SU-DHL-6 (cell line): ENCODE measurements at regions not wholly inside any gene's neighbourhood (a gene's known extent, or its start where the extent isn't known, plus 50 kb on each side); places are given as distances from the start of the nearest gene placed in this dataset.
"Not testable (repeated sequence)": the region's sequence is repeated elsewhere in the genome, so short reads cannot be mapped to it uniquely, and the experiment has no call there.

Experiments
- H2AFZ ChIP-seq: fragments of 200-600 bp; sonication (generic); 2 replicates; pipeline ENCODE4 v1.6.1; 2014; ENCODE audit warnings: low read depth, mild to moderate bottlenecking, moderate library complexity, mixed read lengths, antibody characterized with exemption, low read length; ENCODE audit not compliant: severe bottlenecking
- H3F3A ChIP-seq: fragments of 200-600 bp; shearing (Covaris generic); 2 replicates; pipeline ENCODE4 v1.6.0; 2016; ENCODE audit warnings: antibody characterized with exemption, mild to moderate bottlenecking; ENCODE audit not compliant: insufficient read depth
- H3K27ac ChIP-seq: fragments of 200-600 bp; sonication (generic); 2 replicates; pipeline ENCODE4 v1.5.1; 2016; ENCODE audit warnings: low read depth, mild to moderate bottlenecking, low read length, moderate library complexity, mixed read lengths
- H3K27me3 ChIP-seq: fragments of 200-600 bp; sonication (generic), shearing (Covaris generic); 2 replicates; pipeline ENCODE4 v1.6.0; 2014; ENCODE audit warnings: mild to moderate bottlenecking, low read length
- H3K36me3 ChIP-seq: fragments of 200-600 bp; sonication (generic); 2 replicates; pipeline ENCODE4 v1.6.1; 2014; ENCODE audit warnings: mild to moderate bottlenecking, low read length, mixed read lengths
- H3K4me2 ChIP-seq: fragments of 300-600, 200-600 bp; shearing (Covaris generic), sonication (generic); 2 replicates; pipeline ENCODE4 v1.6.0; 2014; ENCODE audit warnings: low read length, low read depth, mild to moderate bottlenecking; ENCODE audit not compliant: poor library complexity, severe bottlenecking
- H3K4me3 ChIP-seq: fragments of 200-600 bp; sonication (generic); 2 replicates; pipeline ENCODE4 v1.5.1; 2014; ENCODE audit warnings: antibody characterized with exemption, low read length, mild to moderate bottlenecking, mixed read lengths; ENCODE audit not compliant: insufficient read depth, poor library complexity, severe bottlenecking
- H3K79me2 ChIP-seq: fragments of 200-600 bp; sonication (generic); 2 replicates; pipeline ENCODE4 v1.6.1; 2014; ENCODE audit warnings: mild to moderate bottlenecking, low read length, moderate library complexity; ENCODE audit not compliant: insufficient read depth
- H3K9ac ChIP-seq: fragments of 200-600 bp; sonication (generic); 2 replicates; pipeline ENCODE4 v1.7.0; 2014; ENCODE audit warnings: mild to moderate bottlenecking, low read length
- H3K9me2 ChIP-seq: fragments of 200-600 bp; sonication (generic); replicated peaks from 2 replicates; pipeline ENCODE4 v1.6.1; 2014; ENCODE audit warnings: low read length; ENCODE audit not compliant: insufficient read depth
- H3K9me3 ChIP-seq: fragments of 200-600 bp; sonication (generic); 2 replicates; pipeline ENCODE4 v1.6.1; 2014; ENCODE audit warnings: low read length, mixed read lengths; ENCODE audit not compliant: insufficient read depth
- H4K20me1 ChIP-seq: fragments of 200-600 bp; sonication (generic); 2 replicates; pipeline ENCODE4 v1.6.1; 2014; ENCODE audit warnings: low read depth, mild to moderate bottlenecking, antibody characterized with exemption, low read length, moderate library complexity, mixed read lengths
- EZH2phosphoT487 ChIP-seq: fragments of 200-600 bp; sonication (generic), shearing (Covaris generic); conservative IDR thresholded peaks from 2 replicates; pipeline ENCODE4 v1.6.1; 2018; ENCODE audit warnings: mild to moderate bottlenecking, antibody characterized with exemption, low read length, moderate library complexity, mixed read lengths
- TF ChIP-seq, protein P1 (sequence below): fragments of 200-600 bp; sonication (generic); IDR thresholded peaks from one replicate; pipeline ENCODE4 v1.5.1; 2017; ENCODE audit warnings: antibody characterized with exemption, mild to moderate bottlenecking, low read length, moderate library complexity; ENCODE audit not compliant: insufficient read depth, poor library complexity, severe bottlenecking

DNA sequence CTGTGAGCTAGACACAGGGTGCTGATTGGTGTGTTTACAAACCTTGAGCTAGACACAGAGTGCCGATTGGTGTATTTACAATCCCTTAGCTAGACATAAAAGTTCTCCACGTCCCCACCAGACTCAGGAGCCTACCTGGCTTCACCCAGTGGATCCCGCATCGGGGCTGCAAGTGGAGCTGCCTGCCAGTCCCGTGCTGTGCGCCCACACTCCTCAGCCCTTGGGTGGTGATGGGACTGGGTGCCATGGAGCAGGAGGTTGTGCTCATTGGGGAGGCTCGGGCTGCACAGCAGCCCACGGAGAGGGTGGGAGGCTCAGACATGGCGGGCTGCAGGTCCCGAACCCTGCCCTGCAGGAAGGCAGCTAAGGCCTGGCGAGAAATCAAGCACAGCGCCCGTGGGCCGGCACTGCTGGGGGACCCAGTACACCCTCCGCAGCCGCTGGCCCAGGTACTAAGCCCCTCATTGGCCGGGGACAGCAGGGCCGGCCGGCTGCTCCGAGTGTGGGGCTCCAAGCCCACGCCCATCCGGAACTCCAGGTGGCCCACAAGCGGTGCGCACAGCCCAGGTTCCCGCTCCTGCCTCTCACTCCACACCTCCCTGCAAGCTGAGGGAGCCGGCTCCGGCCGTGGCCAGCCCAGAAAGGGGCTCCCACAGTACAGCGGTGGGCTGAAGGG lies 158.6 kb downstream of the SPIN4 start:
- H3K27me3 ChIP-seq, H3K79me2 ChIP-seq, H2AFZ ChIP-seq, H3F3A ChIP-seq, H4K20me1 ChIP-seq, H3K27ac ChIP-seq, H3K36me3 ChIP-seq, H3K4me2 ChIP-seq, H3K9me2 ChIP-seq, H3K4me3 ChIP-seq, H3K9ac ChIP-seq, H3K9me3 ChIP-seq: not testable (repeated sequence)

DNA sequence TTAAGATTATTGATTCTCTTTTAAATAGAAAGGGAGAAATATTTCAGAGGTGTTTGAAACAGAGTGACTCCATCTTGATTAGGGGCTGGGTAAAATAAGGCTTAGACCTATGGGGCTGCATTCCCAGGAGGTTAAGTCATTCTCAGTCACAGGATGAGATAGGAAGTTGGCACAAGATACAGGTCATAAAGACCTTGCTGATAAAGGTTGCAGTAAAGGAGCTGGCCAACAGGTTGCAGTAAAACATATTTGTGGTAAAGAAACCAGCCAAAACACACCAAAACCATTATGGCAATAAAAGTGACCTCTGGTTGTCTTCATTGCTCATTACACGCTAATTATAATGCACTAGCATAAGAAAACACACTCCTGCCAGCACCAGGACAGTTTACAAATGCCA lies 165.0 kb downstream of the SPIN4 start:
- no peak overlapping the region for H3K4me3 ChIP-seq
- no peaks in the 10 kb centered on the region for H3F3A ChIP-seq
- no peaks in the 10 kb centered on the region for H3K27me3 ChIP-seq
- H3K9me3 ChIP-seq, result no peaks in the 10 kb centered on the region
- TF ChIP-seq, protein P1, sequence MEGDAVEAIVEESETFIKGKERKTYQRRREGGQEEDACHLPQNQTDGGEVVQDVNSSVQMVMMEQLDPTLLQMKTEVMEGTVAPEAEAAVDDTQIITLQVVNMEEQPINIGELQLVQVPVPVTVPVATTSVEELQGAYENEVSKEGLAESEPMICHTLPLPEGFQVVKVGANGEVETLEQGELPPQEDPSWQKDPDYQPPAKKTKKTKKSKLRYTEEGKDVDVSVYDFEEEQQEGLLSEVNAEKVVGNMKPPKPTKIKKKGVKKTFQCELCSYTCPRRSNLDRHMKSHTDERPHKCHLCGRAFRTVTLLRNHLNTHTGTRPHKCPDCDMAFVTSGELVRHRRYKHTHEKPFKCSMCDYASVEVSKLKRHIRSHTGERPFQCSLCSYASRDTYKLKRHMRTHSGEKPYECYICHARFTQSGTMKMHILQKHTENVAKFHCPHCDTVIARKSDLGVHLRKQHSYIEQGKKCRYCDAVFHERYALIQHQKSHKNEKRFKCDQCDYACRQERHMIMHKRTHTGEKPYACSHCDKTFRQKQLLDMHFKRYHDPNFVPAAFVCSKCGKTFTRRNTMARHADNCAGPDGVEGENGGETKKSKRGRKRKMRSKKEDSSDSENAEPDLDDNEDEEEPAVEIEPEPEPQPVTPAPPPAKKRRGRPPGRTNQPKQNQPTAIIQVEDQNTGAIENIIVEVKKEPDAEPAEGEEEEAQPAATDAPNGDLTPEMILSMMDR, result no peak
- TF ChIP-seq EZH2phosphoT487, result no peak
- no peak overlapping the region for H3K27ac ChIP-seq
- H3K36me3 ChIP-seq, result no peaks in the 10 kb centered on the region
- H3K9ac ChIP-seq, result no peak overlapping the region
- H3K9me2 ChIP-seq, result no peaks in the 10 kb centered on the region
- no peak overlapping the region for H3K4me2 ChIP-seq
- no peaks in the 10 kb centered on the region for H4K20me1 ChIP-seq
- H3K79me2 ChIP-seq, result no peaks in the 10 kb centered on the region
- no peak overlapping the region for H2AFZ ChIP-seq

DNA sequence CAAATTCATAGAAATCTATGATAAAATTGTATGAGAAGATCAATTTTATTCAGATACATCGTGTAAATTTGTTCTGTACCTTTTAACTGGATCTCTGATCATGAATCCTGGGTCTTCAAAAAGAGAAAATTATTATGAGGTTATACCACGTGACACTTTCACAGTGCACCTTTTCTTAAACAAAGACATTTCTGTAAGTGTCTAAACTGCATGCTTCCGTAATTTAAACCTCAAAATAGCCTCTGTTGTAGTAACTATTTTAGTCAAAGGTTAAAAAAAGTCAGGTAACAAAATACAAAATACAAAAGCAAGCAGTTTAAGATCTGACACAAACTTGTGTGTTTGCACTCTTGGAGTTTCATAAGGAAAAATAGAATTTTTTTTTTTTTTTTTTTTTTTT lies 171.3 kb downstream of the SPIN4 start:
- H3F3A ChIP-seq, H3K9me2 ChIP-seq, H3K36me3 ChIP-seq, H3K9me3 ChIP-seq, H3K9ac ChIP-seq, H3K79me2 ChIP-seq, H2AFZ ChIP-seq, H3K27ac ChIP-seq, H4K20me1 ChIP-seq, H3K4me3 ChIP-seq, H3K4me2 ChIP-seq, H3K27me3 ChIP-seq: not testable (repeated sequence)

DNA sequence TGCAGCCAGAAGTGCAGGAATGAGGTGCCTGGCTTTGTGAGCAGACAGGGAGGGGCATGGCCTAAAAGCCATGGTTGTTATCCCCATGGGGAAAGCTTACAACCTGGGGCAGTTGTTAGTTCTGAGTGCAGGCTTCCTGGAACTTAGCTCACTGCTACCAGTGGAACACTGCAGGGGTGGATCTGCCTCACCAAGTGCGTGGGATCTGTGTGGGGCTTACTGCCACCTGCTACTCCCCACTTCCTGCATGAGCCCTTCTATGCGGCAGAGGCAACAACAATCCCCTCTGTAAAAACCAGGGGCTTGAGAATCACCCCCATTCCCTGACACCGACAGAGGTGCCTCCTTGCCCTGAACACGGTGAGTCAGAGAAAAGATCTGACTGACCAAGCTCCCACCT lies 174.6 kb downstream of the SPIN4 start:
- H3K27me3 ChIP-seq, H3K9me2 ChIP-seq, H4K20me1 ChIP-seq, H3K9me3 ChIP-seq, H3K4me3 ChIP-seq, H3K79me2 ChIP-seq, H3K9ac ChIP-seq, H3K27ac ChIP-seq, H3K4me2 ChIP-seq, H2AFZ ChIP-seq, H3F3A ChIP-seq, H3K36me3 ChIP-seq: not testable (repeated sequence)

DNA sequence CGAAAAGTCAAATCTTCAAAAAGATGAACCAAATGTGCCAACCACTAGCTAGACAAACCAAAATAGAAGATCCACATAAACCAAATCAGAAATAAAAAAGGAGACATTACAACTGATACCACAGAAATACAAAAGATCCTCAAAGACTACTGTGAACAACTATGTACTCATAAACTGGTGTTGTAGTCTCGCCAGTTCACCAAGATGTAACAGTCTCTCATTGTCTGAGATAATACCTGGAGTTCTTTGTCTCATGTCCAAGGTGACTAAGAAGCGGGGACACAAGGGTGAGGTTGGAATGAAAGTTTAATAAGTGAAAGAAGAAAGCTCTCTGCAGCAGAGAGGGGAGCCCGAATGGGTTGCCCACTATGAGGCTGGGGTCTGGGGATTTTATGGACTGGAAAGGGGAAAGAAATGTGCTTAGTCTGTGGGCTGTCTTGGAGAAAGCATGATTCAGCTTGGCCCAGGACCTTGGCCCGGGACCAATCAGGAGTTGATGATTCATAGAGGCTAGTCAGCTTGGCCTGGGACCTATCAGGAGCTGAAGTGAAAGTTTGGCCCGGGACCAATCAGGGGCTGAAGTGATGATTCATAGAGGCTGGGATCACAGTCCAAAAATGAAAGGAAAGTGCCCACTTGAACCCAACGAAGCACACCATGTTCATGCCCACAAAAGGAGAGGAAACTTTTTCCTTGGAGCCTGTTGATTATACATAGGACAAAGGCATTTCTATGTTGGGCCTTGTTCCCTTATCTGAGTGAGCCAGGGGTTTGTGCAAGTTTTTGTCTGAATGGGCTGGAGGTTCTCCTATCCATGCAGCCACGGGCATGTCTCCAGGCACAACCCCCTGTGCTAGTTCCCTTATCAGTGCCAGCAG lies 177.1 kb downstream of the SPIN4 start:
- H3K27me3 ChIP-seq, H3K9ac ChIP-seq, H3K36me3 ChIP-seq, H3K27ac ChIP-seq, H3K9me2 ChIP-seq, H4K20me1 ChIP-seq, H2AFZ ChIP-seq, H3K4me3 ChIP-seq, H3F3A ChIP-seq, H3K79me2 ChIP-seq, H3K9me3 ChIP-seq, H3K4me2 ChIP-seq: not testable (repeated sequence)

DNA sequence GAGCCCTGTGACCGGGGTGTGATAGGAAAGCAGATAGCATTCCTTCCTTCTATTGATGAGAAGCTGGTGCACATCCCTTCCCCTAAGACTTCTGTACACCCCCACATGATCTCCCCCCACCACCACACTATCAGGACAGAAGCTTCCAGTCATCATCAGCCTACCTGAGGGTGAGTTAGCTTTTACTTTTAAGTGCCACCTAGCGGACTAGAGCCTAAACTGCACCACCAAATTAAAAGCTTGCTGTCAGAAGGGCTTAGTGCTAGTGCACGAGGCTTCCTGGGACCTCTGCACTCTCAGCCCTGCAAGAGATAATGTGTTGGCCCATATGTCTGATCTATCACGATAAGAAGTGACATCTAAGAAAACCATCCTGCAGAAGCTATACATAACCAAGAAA lies 181.7 kb downstream of the SPIN4 start:
- not testable (repeated sequence) for H4K20me1 ChIP-seq, H3K4me2 ChIP-seq, H3K27ac ChIP-seq, H3K9me3 ChIP-seq, H3K79me2 ChIP-seq, H3K9ac ChIP-seq, H3K9me2 ChIP-seq, H3K4me3 ChIP-seq, H3K27me3 ChIP-seq, H3F3A ChIP-seq, H3K36me3 ChIP-seq, H2AFZ ChIP-seq

DNA sequence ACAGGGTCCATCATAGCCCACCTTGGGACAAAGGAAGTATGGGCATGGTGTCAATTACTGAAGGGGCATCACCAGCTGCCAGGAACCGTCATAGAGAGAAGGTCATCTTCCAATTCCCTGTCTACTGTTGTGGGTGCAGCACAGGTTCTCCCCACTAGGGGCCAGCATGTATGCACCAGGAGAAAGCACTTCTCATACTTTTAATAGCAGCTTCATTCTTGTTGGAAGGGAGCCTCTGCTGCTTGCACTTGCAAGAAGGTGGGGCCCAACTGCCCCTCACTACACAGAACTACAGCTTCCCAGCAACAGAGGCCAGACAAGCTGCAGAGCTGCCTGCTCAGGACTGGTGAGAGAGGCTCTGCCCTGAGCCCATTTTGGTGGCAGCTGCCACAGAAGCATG lies 182.2 kb downstream of the SPIN4 start:
- not testable (repeated sequence) for H3K79me2 ChIP-seq, H2AFZ ChIP-seq, H3K27me3 ChIP-seq, H3K4me2 ChIP-seq, H3F3A ChIP-seq, H3K27ac ChIP-seq, H3K9me2 ChIP-seq, H3K4me3 ChIP-seq, H3K36me3 ChIP-seq, H3K9ac ChIP-seq, H4K20me1 ChIP-seq, H3K9me3 ChIP-seq
